ENCODE measurements at regions not wholly inside any gene's neighbourhood (a gene's known extent, or its start where the extent isn't known, plus 50 kb on each side); places are given as distances from the start of the nearest gene placed in this dataset.

DNA sequence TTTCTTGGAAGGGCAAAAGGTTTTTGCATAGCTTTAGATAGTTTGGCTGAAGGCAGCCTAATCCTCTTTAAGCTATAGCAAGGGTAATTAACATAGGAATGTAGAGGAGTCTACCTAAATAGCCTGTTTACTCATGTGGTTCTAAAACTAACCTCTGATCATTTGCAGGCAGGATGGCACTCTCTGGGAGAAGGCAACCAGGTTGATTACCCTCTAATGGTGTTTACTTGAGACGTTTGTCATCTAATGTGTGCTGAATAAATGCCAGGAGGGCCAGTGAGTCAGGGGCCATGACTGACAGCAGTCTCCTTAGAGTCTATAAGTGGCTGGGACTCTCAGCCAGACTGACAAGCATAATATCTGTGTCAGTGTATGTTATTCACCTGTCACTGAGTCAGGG is 286.4 kb downstream of the PCNX1 start:
- ATAC-seq (ENCODE audit: low FRiP score in 2 of 2) (no peak), DNase-seq (no peak)
- Histone ChIP-seq H3K27ac (no peak overlapping the region), H3K4me1 (no peaks in the 10 kb centered on the region), H3K27me3 (no peaks in the 10 kb centered on the region), H3K4me3 (no peak overlapping the region), H3K9me3 (no peaks in the 10 kb centered on the region), H3K36me3 (no peaks in the 10 kb centered on the region)
- no peak for TF ChIP-seq EP300 (IDR thresholded peaks at IDR 0.05)
- WGBS, 2 donors = 14 to 44% methylated on average over 1 of the region's 1 CpG

DNA sequence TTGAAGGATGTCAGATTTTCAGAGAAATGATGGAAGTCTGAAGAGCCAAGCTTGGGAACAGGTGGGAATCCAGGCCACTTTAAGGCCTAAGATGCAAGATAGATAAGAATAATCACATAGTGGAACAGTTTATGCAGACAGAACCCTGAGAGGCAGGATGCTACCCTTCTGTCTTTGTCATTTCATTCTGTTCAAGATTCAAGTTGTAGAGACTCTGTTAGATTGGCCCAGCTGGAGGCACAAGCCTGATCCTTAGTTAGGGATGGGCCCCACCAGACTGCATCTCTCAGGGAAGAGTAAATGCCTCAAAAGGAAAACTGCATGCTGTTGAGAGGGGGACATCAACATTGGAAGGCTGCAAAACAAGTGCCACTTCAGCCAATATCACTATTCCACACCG is 287.0 kb downstream of the PCNX1 start:
- DNase-seq (no peak), ATAC-seq (ENCODE audit: low FRiP score in 2 of 2) (no peak)
- Histone ChIP-seq H3K27me3 (no peaks in the 10 kb centered on the region), H3K9me3 (no peaks in the 10 kb centered on the region), H3K27ac (no peak overlapping the region), H3K36me3 (no peaks in the 10 kb centered on the region), H3K4me1 (no peaks in the 10 kb centered on the region), H3K4me3 (no peak overlapping the region)
- WGBS, 2 donors = 67 to 81% methylated on average over 1 of the region's 1 CpG
- TF ChIP-seq EP300 (IDR thresholded peaks at IDR 0.05) = no peak
- no peak for TF ChIP-seq POLR2AphosphoS5 (IDR thresholded peaks at IDR 0.05)
- no peak for TF ChIP-seq POLR2A (IDR thresholded peaks at IDR 0.05)
- TF ChIP-seq, protein P1, sequence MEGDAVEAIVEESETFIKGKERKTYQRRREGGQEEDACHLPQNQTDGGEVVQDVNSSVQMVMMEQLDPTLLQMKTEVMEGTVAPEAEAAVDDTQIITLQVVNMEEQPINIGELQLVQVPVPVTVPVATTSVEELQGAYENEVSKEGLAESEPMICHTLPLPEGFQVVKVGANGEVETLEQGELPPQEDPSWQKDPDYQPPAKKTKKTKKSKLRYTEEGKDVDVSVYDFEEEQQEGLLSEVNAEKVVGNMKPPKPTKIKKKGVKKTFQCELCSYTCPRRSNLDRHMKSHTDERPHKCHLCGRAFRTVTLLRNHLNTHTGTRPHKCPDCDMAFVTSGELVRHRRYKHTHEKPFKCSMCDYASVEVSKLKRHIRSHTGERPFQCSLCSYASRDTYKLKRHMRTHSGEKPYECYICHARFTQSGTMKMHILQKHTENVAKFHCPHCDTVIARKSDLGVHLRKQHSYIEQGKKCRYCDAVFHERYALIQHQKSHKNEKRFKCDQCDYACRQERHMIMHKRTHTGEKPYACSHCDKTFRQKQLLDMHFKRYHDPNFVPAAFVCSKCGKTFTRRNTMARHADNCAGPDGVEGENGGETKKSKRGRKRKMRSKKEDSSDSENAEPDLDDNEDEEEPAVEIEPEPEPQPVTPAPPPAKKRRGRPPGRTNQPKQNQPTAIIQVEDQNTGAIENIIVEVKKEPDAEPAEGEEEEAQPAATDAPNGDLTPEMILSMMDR (IDR thresholded peaks at IDR 0.05) = no peak

DNA sequence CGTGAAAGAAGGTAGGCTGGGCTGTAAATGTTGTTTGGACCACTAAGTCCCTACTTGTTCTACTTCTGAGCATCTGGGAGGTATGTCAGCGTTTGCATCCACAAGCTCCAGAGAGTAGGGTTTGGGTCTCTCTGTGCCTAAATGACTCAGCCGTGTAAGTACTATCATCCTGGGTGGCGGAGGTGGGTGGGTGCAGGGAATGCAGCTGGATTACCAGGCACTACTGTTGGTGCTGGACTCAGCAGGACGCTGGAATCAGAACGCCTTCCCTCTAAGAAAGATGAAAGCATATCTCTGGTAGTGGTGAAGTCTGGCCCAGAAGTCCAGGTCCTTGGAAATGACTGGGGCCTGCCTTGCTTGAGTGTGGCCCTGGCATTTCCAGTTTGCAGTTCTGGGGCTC is 289.7 kb downstream of the PCNX1 start:
- no peaks in the 10 kb centered on the region for H3K27me3 ChIP-seq
- ATAC-seq (ENCODE audit: low FRiP score in 2 of 2) (no peak), DNase-seq (no peak)
- H3K36me3 ChIP-seq = no peaks in the 10 kb centered on the region
- TF ChIP-seq, protein P1 (IDR thresholded peaks at IDR 0.05) = no peak
- TF ChIP-seq POLR2A (IDR thresholded peaks at IDR 0.05) (no peak), EP300 (IDR thresholded peaks at IDR 0.05) (no peak), POLR2AphosphoS5 (IDR thresholded peaks at IDR 0.05) (no peak)
- H3K4me1 ChIP-seq = no peaks in the 10 kb centered on the region
- H3K9me3 ChIP-seq = no peaks in the 10 kb centered on the region
- H3K4me3 ChIP-seq = no peak overlapping the region
- no peak overlapping the region for H3K27ac ChIP-seq
- WGBS, 2 donors = 74 to 87% methylated on average over 5 to 6 of the region's 6 CpGs

DNA sequence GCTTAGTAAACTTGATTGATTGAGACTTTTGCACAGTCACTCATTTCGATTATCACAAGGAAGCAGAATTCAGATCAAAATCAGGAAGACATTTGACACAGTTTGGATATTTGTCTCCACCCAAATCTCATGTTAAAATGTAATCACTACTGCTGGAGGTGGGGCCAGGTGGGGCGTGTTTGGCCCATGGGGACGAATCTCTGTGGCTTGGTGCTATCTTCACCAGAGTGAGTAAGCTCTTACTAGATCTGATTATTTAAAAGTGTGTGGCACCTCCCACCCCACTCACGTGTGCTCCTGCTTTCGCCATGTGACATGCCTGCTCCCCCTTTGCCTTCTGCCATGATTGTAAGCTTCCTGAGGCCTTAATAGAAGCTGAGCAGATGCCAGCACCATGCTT is 291.4 kb downstream of the PCNX1 start:
- ATAC-seq (ENCODE audit: low FRiP score in 2 of 2) = no peak

DNA sequence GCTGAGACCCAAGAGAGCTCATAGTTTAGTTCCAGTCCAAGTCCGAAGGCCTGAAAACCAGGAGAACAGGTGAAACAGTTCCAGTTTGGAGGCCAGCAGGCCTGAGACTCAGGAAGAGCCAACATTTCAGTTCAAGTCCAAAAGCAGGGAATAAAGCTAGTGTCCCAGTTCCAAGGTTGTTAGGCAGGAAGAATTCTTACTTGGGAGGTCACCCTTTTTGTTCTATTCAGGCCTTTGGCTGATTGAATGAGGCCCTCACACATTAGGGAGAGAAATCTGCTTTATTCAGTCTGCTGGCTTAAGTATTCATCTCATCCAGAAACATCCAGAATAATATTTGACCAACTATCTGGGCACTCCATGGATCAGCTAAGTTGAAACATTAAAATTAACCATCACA is 294.6 kb downstream of the PCNX1 start:
- ATAC-seq (ENCODE audit: low FRiP score in 2 of 2) (no peak), DNase-seq (no peak)
- Histone ChIP-seq H3K9me3 (no peaks in the 10 kb centered on the region), H3K27me3 (no peaks in the 10 kb centered on the region), H3K27ac (no peak overlapping the region), H3K4me1 (no peaks in the 10 kb centered on the region), H3K36me3 (no peaks in the 10 kb centered on the region), H3K4me3 (no peak overlapping the region)
- 88 to 92% methylated on average over 1 of the region's 1 CpG for WGBS, 2 donors
- TF ChIP-seq EP300 (IDR thresholded peaks at IDR 0.05) (no peak), POLR2AphosphoS5 (IDR thresholded peaks at IDR 0.05) (no peak), POLR2A (IDR thresholded peaks at IDR 0.05) (no peak)
- TF ChIP-seq, protein P1 (IDR thresholded peaks at IDR 0.05) = no peak

More for the DNA sequence above, 291.4 kb downstream of the PCNX1 start:
- Histone ChIP-seq H3K27ac (no peak overlapping the region), H3K27me3 (no peaks in the 10 kb centered on the region), H3K36me3 (no peaks in the 10 kb centered on the region), H3K4me3 (no peak overlapping the region), H3K9me3 (no peaks in the 10 kb centered on the region), H3K4me1 (no peaks in the 10 kb centered on the region)
- DNase-seq = no peak
- 64 to 67% methylated on average over 5 of the region's 5 CpGs for WGBS, 2 donors
- TF ChIP-seq EP300 (IDR thresholded peaks at IDR 0.05) (no peak), POLR2AphosphoS5 (IDR thresholded peaks at IDR 0.05) (no peak), POLR2A (IDR thresholded peaks at IDR 0.05) (no peak)
- TF ChIP-seq, protein P1 (IDR thresholded peaks at IDR 0.05) = no peak
